Osteocyte (in vitro differentiated cells): ENCODE measurements at regions not wholly inside any gene's neighbourhood (a gene's known extent, or its start where the extent isn't known, plus 50 kb on each side); places are given as distances from the start of the nearest gene placed in this dataset.

Experiments
- DNase-seq: peaks from one replicate; pipeline ENCODE4 v3.0.0; 2021; ENCODE audit warnings: mixed read lengths; ENCODE audit not compliant: unreplicated experiment; ENCODE audit errors: extremely low spot score
- H3K27ac Mint-ChIP-seq: one replicate; pipeline ENCODE4 v1.8.0; 2021; ENCODE audit warnings: mild to moderate bottlenecking, mixed read lengths; ENCODE audit not compliant: unreplicated experiment
- H3K27me3 Mint-ChIP-seq: one replicate; pipeline ENCODE4 v1.8.0; 2021; ENCODE audit warnings: mixed read lengths; ENCODE audit not compliant: unreplicated experiment
- H3K36me3 Mint-ChIP-seq: one replicate; pipeline ENCODE4 v1.8.0; 2021; ENCODE audit warnings: mixed read lengths; ENCODE audit not compliant: unreplicated experiment
- H3K4me1 Mint-ChIP-seq: one replicate; pipeline ENCODE4 v1.8.0; 2021; ENCODE audit warnings: mixed read lengths; ENCODE audit not compliant: unreplicated experiment
- H3K4me3 Mint-ChIP-seq: one replicate; pipeline ENCODE4 v1.8.0; 2021; ENCODE audit warnings: mild to moderate bottlenecking, moderate library complexity, mixed read lengths; ENCODE audit not compliant: unreplicated experiment
- H3K9me3 Mint-ChIP-seq: one replicate; pipeline ENCODE4 v1.8.0; 2021; ENCODE audit warnings: mixed read lengths; ENCODE audit not compliant: unreplicated experiment
- TF ChIP-seq, protein P1 (sequence below): fragments of 200-600 bp; sonication (generic); IDR thresholded peaks from 2 replicates; pipeline ENCODE4 v1.5.0; 2021; ENCODE audit warnings: antibody characterized with exemption, mild to moderate bottlenecking, moderate library complexity

GRCh38 chr20:58044931-58045555 is 183.4 kb downstream of the ANKRD60 start:
- H3K27me3 Mint-ChIP-seq = peaks cover 45% of the 10 kb centered on the region
- TF ChIP-seq, protein P1, sequence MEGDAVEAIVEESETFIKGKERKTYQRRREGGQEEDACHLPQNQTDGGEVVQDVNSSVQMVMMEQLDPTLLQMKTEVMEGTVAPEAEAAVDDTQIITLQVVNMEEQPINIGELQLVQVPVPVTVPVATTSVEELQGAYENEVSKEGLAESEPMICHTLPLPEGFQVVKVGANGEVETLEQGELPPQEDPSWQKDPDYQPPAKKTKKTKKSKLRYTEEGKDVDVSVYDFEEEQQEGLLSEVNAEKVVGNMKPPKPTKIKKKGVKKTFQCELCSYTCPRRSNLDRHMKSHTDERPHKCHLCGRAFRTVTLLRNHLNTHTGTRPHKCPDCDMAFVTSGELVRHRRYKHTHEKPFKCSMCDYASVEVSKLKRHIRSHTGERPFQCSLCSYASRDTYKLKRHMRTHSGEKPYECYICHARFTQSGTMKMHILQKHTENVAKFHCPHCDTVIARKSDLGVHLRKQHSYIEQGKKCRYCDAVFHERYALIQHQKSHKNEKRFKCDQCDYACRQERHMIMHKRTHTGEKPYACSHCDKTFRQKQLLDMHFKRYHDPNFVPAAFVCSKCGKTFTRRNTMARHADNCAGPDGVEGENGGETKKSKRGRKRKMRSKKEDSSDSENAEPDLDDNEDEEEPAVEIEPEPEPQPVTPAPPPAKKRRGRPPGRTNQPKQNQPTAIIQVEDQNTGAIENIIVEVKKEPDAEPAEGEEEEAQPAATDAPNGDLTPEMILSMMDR = no peak
- DNase-seq = peak; percentile 73
- no peaks in the 10 kb centered on the region for H3K36me3 Mint-ChIP-seq
- no peaks in the 10 kb centered on the region for H3K9me3 Mint-ChIP-seq
- H3K4me1 Mint-ChIP-seq = peaks cover 2% of the 10 kb centered on the region
- H3K27ac Mint-ChIP-seq = no peak overlapping the region
- no peak overlapping the region for H3K4me3 Mint-ChIP-seq

GRCh38 chr20:58044286-58044685 is 184.2 kb downstream of the ANKRD60 start:
- TF ChIP-seq, protein P1 = no peak
- H3K9me3 Mint-ChIP-seq = no peaks in the 10 kb centered on the region
- no peak overlapping the region for H3K27ac Mint-ChIP-seq
- H3K4me1 Mint-ChIP-seq = peaks cover 2% of the 10 kb centered on the region
- DNase-seq = peak; percentile 60
- H3K27me3 Mint-ChIP-seq = peaks cover 46% of the 10 kb centered on the region
- no peak overlapping the region for H3K4me3 Mint-ChIP-seq
- no peaks in the 10 kb centered on the region for H3K36me3 Mint-ChIP-seq

GRCh38 chr20:58043236-58044140 is 185.0 kb downstream of the ANKRD60 start:
- Mint-ChIP-seq H3K4me1 (peaks cover 2% of the 10 kb centered on the region), H3K27me3 (peaks cover 52% of the 10 kb centered on the region), H3K4me3 (no peak overlapping the region), H3K27ac (no peak overlapping the region), H3K9me3 (no peaks in the 10 kb centered on the region), H3K36me3 (no peaks in the 10 kb centered on the region)
- TF ChIP-seq, protein P1 = no peak
- DNase-seq = peak; percentile 76

- peaks cover 2% of the 10 kb centered on the region for H3K4me1 Mint-ChIP-seq
- no peak overlapping the region for H3K27ac Mint-ChIP-seq
Measured at GRCh38 chr20:58042591-58042990, 185.9 kb downstream of the ANKRD60 start.

More at GRCh38 chr20:58042591-58042990, 185.9 kb downstream of the ANKRD60 start:
- Mint-ChIP-seq H3K4me3 (no peak overlapping the region), H3K9me3 (no peaks in the 10 kb centered on the region), H3K36me3 (no peaks in the 10 kb centered on the region), H3K27me3 (peaks cover 58% of the 10 kb centered on the region)
- peak; percentile 27 for DNase-seq
- TF ChIP-seq, protein P1 = no peak
